NCI-H748 treated with DMSO at 0.1 percent for 48 hours (cell line): ENCODE measurements at regions not wholly inside any gene's neighbourhood (a gene's known extent, or its start where the extent isn't known, plus 50 kb on each side); places are given as distances from the start of the nearest gene placed in this dataset.
A peak's percentile ranks its signal among the peaks of the same experiment; 100 is the strongest.

Experiments
- DNase-seq: peaks from one replicate; lab custom pipeline; 2025; lab: John Stamatoyannopoulos, UW

DNA sequence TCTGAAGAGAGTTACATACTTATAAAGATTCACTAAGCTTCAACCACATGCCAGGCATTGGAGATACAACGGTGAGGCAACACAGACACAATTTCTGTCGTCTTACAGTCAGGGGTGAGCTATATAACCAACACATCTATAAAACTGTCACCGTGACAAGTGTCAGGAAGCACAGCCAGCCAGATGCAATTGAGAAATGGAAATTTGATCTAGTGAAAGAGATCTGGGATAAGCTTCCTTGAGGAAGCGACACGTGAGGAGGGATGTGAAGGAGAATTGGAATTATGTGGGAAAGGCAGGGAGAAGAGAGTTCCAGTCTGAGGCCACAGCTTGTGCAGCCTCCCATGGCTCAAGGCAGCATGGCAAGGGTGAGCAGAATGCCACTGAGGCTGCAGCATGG is 50.9 kb upstream of the ZNF354B start:
- DNase-seq, result no peak

DNA sequence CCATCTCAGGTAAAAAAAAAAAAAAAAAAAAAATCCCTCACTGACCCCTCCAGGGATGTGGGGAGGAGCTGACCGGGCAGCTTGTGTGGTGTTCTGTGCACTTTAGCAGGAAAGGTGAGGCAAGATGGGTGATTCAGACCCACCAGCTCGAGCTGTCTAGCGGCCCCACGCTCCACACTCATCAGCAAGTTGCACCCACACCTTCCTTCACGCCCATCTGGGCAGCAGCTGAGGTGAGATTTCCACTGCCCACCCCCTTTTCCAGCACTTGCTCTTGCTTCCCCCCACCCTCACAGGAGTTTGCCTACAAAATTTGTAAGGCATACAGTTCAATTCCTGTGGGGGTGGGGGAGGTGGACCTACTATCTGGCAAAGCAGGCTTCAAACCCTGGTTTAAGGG is 58.7 kb upstream of the ZNF354B start:
- DNase-seq, result no peak

DNA sequence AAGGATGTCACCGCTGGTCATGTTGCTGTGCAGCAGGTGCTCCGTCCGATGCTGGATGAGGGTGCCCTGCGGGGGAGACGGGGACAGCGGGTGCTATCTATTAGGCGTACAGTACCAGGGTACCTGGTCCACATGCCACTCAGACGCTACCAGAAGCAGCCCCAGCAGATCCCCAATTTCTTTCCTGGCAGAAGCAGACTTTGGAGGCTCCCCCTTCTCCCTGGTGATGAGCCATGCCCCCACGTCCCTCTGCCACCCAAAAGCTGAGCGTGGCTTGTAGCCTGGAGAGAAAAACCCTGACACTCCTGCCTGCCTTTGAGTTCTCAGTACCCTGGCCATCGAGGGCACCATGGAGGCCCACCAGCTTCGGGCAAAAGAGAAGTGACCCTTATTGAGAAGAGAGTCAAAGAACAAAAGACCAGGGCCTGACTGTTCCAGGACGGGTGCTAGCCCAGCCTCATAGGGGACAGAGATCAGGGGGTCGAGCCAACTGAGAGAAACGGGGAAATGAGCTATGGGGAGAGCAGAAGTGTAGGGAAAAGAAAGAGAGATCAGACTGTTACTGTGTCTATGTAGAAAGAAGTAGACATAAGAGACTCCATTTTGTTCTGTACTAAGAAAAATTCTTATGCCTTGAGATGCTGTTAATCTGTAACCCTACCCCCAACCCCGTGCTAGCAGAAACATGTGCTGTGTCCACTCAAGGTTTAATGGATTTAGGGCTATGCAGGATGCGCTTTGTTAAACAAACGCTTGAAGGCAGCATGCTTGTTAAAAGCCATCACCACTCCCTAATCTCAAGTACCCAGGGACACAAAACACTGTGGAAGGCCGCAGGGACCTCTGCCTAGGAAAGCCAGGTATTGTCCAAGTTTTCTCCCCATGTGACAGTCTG is 62.0 kb upstream of the ZNF354B start:
- DNase-seq, result no peak

- DNase-seq, result no peak
These were observed 62.6 kb upstream of the ZNF354B start for GRCh38 chr5:178797101-178797521.

DNA sequence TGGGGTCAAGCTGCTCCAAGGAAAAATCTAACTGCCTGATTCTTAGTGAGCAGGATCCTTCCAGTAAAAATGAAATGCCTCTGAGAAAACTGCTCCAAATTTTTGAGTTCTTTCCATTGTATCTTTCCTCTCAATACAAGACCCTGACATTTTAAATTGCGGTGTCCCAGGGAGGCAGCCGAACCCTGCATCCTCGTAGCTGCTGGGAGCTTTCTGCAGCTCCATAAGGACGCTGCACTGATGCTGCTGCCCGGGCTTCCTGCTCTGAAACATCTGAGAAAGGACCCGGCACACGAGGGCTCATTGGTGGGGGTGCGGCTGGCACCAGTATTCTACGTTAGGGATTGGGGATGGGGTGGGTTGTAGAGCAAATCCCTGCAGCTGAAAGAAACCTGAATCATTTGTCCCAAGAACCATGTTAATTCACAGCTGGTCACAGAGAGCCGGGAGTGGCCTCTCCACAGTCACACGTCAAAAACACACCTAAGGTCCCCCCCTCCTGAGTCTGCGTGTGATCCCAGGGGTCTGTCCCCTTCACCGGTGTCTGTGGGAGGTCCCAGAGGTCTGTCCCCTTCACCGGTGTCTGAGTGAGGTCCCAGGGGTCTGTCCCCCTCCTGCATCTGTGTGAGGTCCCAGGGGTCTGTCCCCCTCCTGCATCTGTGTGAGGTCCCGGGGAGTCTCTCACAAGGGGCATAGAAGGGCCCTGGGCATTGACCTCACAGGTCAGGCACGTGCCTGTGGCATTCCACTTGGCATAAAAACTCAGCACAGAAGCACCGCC is 63.4 kb upstream of the ZNF354B start:
- DNase-seq, result no peak

DNA sequence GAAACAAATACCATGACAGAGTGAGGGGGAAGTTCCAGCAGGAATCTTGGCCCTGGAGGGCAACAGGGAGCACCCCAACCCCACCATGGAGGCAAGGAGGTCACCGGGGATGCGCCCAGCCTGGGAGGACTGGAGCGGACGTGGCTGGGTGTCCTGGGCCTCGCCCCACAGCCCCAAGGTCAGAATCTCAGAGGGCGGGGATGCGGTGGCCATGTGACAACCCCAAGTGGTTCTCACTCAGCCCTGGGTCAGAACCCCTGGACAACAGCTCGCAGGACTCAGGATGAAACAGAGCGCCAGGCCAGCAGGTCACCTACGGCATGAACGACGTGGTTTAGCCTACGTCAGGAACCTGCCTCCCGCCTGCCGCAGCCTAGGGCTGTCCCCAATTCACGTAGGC is 64.0 kb upstream of the ZNF354A start:
- DNase-seq, result no peak

DNA sequence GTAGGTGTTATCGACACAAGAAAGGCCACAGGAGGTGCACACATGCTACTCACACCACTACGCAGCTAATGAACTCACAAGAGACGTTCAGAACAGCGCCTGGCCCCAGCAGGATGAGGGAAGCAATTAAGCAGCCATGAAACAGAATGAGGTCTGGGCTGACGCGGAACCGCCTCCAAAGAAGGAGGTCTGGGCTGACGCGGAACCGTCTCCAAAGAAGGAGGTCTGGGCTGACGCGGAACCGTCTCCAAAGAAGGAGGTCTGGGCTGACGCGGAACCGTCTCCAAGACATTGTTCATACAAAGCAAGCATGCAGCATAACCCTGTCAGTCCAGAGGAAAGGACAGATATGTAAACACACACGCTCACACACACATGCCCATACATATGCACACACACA is 63.2 kb upstream of the ZNF354A start:
- DNase-seq, result no peak

DNA sequence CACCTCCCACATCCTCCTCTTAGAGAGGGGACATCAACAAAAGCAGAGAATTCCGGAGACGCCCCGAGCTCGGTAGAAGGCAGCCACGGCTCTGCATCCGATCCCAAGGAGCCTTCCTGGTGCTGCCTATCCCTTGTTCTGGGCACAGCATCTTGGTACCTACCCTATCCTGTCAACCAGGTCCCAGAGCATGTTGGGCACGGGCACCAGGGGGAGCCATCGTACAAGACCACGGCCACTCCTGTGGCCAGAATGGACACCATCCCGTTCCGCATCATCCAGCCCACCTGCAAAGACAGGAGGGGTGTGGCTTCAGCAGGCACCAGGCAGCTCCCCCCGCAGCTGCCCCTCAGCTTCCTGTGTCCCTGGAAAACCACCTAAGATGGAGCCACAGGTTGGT is 62.7 kb upstream of the ZNF354A start:
- DNase-seq, result peak; percentile 15

- no peak for DNase-seq
These were observed 61.5 kb upstream of the ZNF354A start for GRCh38 chr5:178791976-178792375.

GRCh38 chr5:178790371-178790770 is 59.9 kb upstream of the ZNF354A start:
- no peak for DNase-seq

- no peak for DNase-seq
These were observed 58.1 kb upstream of the ZNF354A start for GRCh38 chr5:178788381-178789085.

GRCh38 chr5:178787889-178788288 is 57.4 kb upstream of the ZNF354A start:
- DNase-seq, result no peak

- no peak for DNase-seq
These were observed 56.5 kb upstream of the ZNF354A start for GRCh38 chr5:178786859-178787499.

DNA sequence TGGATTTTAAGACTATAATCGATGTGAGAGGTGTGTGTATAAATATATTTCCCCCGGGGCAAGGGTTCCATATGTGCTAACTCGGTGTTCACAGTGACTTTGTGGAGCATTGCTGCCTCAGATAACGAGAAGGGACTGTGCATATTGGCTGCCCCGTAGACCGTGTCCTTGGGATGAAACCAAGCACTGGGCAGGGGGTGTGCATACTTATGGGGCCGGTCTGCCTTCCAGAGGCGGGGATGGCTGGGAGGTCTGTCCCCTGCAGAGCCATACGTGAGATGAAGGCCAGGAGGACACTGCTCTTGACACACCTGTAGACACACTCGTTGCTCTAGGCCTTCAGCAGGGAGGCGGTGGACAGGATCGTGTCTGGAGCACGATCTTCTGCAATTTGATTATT is 56.0 kb upstream of the ZNF354A start:
- DNase-seq, result no peak

DNA sequence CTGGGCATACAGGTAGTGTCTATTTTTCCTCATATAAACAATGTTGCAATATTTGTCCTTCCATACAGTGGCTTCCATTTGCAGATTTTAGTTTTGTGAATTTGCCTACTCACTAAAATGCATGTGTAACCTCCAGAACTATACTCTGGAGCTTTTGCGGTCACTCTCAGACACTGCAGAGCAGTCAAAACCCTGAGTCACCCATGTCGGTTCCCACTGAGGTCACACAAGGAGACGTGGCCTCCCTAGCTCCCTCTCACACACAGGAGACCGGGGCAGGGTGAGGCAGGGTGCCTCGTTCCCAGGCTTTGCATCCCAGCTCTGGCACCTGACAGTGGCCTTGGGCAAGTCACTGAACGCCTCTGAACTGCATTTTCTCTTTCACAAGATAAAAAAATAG is 55.5 kb upstream of the ZNF354A start:
- DNase-seq, result no peak

GRCh38 chr5:178784391-178784790 is 53.9 kb upstream of the ZNF354A start:
- DNase-seq, result no peak

- no peak for DNase-seq
These were observed 51.5 kb upstream of the ZNF354A start for GRCh38 chr5:178781936-178782335.

DNA sequence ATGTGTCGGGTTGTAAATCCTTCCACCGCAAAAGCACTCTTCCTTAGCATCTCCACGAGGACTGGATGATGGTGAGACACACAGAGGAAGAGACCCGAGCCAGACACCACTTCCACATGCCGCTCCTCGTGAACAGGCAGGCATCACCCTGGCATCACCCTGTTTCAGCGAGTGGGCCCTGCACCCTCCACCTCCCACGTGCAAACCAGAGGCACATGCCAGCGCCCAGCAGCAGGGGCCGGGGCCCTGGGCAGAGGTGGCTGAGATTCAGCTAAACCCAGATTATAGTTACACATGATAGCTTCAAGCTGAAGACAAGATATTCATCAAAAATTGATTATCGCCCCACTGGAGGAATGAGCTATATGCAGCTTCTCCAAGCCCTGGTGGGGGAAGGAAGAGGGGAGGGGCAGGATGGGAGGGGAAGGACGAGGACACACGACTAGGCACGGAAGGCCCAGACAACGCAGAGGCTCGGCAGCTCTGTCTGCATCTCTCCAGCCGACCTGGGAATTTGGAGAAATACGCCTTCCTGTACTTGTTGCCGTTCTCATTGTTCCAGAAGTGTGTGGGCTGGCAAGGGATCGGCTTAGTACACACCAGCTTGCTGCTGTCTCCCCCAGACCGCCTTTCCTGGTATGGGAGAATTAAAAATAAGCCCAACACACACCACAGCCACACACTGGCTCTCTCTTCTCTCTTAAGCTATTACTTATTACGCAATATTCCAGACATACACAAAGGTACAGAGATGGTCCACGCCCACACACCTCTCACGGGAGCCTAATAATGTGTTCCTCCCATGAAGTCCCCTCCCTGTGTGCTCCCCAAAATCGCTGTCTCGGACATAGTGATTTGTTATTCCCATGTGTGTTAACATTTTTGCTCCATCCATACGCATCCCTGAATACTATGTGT is 50.4 kb upstream of the ZNF354A start:
- DNase-seq, result no peak
